ENCODE measurements at regions not wholly inside any gene's neighbourhood (a gene's known extent, or its start where the extent isn't known, plus 50 kb on each side); places are given as distances from the start of the nearest gene placed in this dataset.

DNA sequence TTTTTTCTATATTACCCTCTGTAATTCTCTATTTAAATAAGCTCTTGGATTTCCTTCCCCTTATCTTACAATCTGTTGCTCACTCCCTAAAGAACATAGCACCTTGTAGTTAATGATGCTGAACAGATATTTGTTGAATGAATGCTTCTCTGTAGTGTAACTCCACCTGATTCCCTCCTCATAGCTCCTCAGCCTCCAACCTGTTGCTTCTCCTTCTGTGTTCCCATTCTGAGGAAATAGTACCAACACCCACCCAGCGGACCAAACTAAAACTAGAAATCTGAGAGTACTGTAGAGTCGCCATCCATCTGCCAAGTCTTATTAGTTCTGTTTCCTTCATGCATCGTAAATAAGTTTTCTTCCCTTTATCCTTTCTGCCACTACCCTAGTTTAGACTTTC is 55.5 kb upstream of the GNB4 start:
- 86 to 94% (median 91%) methylated on average over 3 of the region's 3 CpGs for WGBS, 5 donors
- Histone ChIP-seq H3K4me3 (no peak overlapping the region), H3K4me1 (no peaks in the 10 kb centered on the region), H3K27me3 (no peaks in the 10 kb centered on the region), H3K36me3 (no peaks in the 10 kb centered on the region), H3K27ac (no peak overlapping the region), H3K9me3 (no peaks in the 10 kb centered on the region)
- DNase-seq = no peak
- TF ChIP-seq EP300 (IDR thresholded peaks at IDR 0.05) (no peak), POLR2AphosphoS5 (IDR thresholded peaks at IDR 0.05) (no peak), POLR2A (IDR thresholded peaks at IDR 0.05) (no peak)
- TF ChIP-seq, protein P1, sequence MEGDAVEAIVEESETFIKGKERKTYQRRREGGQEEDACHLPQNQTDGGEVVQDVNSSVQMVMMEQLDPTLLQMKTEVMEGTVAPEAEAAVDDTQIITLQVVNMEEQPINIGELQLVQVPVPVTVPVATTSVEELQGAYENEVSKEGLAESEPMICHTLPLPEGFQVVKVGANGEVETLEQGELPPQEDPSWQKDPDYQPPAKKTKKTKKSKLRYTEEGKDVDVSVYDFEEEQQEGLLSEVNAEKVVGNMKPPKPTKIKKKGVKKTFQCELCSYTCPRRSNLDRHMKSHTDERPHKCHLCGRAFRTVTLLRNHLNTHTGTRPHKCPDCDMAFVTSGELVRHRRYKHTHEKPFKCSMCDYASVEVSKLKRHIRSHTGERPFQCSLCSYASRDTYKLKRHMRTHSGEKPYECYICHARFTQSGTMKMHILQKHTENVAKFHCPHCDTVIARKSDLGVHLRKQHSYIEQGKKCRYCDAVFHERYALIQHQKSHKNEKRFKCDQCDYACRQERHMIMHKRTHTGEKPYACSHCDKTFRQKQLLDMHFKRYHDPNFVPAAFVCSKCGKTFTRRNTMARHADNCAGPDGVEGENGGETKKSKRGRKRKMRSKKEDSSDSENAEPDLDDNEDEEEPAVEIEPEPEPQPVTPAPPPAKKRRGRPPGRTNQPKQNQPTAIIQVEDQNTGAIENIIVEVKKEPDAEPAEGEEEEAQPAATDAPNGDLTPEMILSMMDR (IDR thresholded peaks at IDR 0.05) = no peak
- intact Hi-C loops (cut with DNase I; ENCODE audit: low total_unique reads) = no loop called here

DNA sequence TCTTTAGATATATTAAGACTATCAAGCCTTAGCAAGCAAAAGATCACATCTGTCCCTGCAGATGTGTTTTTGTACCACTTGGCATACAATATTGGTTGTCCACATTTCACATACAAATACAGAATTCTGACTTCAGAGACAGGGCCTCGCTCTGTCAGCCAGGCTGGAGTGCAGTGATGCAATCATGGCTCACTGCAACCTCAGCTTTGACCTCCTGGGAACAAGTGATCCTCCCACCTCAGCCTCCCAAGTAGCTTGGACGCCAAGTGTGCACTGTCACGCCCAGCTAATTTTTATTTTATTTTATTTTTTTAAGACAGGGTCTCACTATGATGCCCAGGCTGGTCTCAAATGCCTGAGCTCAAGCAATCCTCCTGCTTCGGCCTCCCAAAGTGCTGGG is 53.0 kb upstream of the ACTL6A start:
- intact Hi-C loops (cut with DNase I; ENCODE audit: low total_unique reads) = no loop called here

DNA sequence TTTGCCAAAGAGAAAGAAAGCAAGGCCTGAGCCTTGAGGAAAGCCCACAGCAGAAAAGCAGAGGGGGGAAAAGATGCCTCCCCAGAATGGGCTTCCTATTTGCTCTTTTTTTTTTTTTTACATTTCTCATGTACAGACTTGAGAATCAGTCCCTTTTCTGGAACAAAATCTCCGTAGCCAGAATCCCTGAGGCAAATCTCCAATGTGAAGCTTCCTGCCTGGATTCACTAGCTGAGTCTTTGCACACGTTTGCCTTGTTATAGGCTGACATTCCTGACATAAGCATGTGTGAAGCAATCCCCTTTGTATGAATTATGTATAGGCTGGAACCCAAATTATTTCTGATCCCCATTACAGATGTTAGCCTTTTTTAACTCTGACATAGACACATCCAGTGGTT is 52.2 kb upstream of the ACTL6A start:
- Histone ChIP-seq H3K4me1 (no peaks in the 10 kb centered on the region), H3K4me3 (no peak overlapping the region), H3K9me3 (no peaks in the 10 kb centered on the region), H3K36me3 (no peaks in the 10 kb centered on the region), H3K27ac (no peak overlapping the region), H3K27me3 (no peaks in the 10 kb centered on the region)
- TF ChIP-seq, protein P1 (IDR thresholded peaks at IDR 0.05) = no peak
- TF ChIP-seq POLR2A (IDR thresholded peaks at IDR 0.05) (no peak), EP300 (IDR thresholded peaks at IDR 0.05) (no peak), POLR2AphosphoS5 (IDR thresholded peaks at IDR 0.05) (no peak)
- intact Hi-C loops (cut with DNase I; ENCODE audit: low total_unique reads) = no loop called here
- peak in 1 of 2 donors; percentile 12 for DNase-seq
- 48 to 63% (median 57%) methylated on average over 2 of the region's 2 CpGs for WGBS, 5 donors

More for the DNA sequence above, 53.0 kb upstream of the ACTL6A start:
- H3K27ac ChIP-seq = no peak overlapping the region
- no peaks in the 10 kb centered on the region for H3K27me3 ChIP-seq
- TF ChIP-seq, protein P1 (IDR thresholded peaks at IDR 0.05) = no peak
- TF ChIP-seq POLR2A (IDR thresholded peaks at IDR 0.05) (no peak), EP300 (IDR thresholded peaks at IDR 0.05) (no peak), POLR2AphosphoS5 (IDR thresholded peaks at IDR 0.05) (no peak)
- H3K9me3 ChIP-seq = no peaks in the 10 kb centered on the region
- H3K4me1 ChIP-seq = no peaks in the 10 kb centered on the region
- no peak for DNase-seq
- WGBS, 5 donors = 81 to 91% (median 85%) methylated on average over 4 of the region's 4 CpGs
- no peaks in the 10 kb centered on the region for H3K36me3 ChIP-seq
- no peak overlapping the region for H3K4me3 ChIP-seq

DNA sequence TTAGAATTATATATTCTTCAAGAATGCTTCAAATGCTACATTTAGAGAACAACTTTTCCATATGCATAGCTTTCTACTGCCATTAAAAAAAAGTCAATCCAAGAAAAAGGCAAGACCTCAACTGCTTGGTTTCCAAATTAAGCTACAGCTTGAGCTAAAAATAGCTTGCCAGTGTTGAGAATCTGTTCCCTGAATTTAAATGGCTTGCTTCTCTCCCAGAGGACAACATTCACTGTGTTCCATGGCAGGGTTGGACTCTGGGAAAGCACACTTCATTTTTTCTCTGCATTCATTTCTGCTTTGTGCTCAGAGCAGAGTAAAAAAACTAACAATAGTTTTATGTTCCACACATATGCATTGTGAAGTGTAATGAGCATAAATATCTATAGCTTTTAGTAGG is 50.3 kb upstream of the ACTL6A start:
- Histone ChIP-seq H3K27me3 (no peaks in the 10 kb centered on the region), H3K4me3 (no peak overlapping the region), H3K9me3 (peaks cover 0 to 5% (median 0%) of the 10 kb centered on the region in 4 donors), H3K36me3 (no peaks in the 10 kb centered on the region), H3K4me1 (no peaks in the 10 kb centered on the region), H3K27ac (no peak overlapping the region)
- intact Hi-C loops (cut with DNase I; ENCODE audit: low total_unique reads) = no loop called here
- TF ChIP-seq, protein P1 (IDR thresholded peaks at IDR 0.05) = no peak
- TF ChIP-seq POLR2A (IDR thresholded peaks at IDR 0.05) (no peak), EP300 (IDR thresholded peaks at IDR 0.05) (no peak), POLR2AphosphoS5 (IDR thresholded peaks at IDR 0.05) (no peak)
- peak in 1 of 2 donors; percentile 34 for DNase-seq
